ENCODE measurements at regions not wholly inside any gene's neighbourhood (a gene's known extent, or its start where the extent isn't known, plus 50 kb on each side); places are given as distances from the start of the nearest gene placed in this dataset.

DNA sequence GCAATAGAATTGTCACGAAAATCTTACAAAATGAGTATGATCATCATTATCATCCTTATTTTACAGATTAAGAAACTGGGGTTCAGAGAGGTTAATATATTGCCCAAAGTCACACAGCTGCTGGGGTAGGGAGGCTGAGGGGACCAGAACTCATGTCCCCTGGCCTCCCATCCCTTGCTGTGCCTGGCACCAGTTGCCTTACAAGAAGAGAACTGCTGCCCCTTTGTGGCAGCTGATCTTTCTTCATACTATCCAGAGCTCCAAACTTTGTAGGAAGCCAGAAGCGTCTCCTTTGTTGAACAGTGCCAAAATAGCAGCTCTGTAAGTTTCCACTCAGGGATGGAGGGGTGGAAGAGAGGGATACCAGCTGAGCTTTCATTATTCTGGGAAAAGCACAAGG lies 236.8 kb upstream of the TBC1D5 start:
- Histone ChIP-seq H4K20me1 (replicated peaks; ENCODE audit: insufficient read depth) (no peaks in the 10 kb centered on the region), H3K4me1 (ENCODE audit: insufficient read depth) (no peaks in the 10 kb centered on the region), H3K27me3 (ENCODE audit: insufficient read depth) (no peaks in the 10 kb centered on the region), H3F3A (replicated peaks; ENCODE audit: low read depth) (no peaks in the 10 kb centered on the region), H3K79me2 (replicated peaks; ENCODE audit: insufficient read depth) (no peaks in the 10 kb centered on the region), H3K36me3 (ENCODE audit: insufficient read depth) (no peaks in the 10 kb centered on the region), H3K4me3 (no peak overlapping the region), H2AFZ (no peak overlapping the region), H3K27ac (ENCODE audit: low read depth) (no peak overlapping the region), H3K4me2 (no peak overlapping the region), H3K9me2 (ENCODE audit: insufficient read depth) (no peaks in the 10 kb centered on the region)
- no peaks in the 10 kb centered on the region for H3K9me3 Mint-ChIP-seq
- no peaks in the 10 kb centered on the region for H3K27me3 Mint-ChIP-seq (ENCODE audit: insufficient read depth, low read depth, poor library complexity)
- H3K27ac Mint-ChIP-seq, result no peak overlapping the region
- TF ChIP-seq, protein P1, sequence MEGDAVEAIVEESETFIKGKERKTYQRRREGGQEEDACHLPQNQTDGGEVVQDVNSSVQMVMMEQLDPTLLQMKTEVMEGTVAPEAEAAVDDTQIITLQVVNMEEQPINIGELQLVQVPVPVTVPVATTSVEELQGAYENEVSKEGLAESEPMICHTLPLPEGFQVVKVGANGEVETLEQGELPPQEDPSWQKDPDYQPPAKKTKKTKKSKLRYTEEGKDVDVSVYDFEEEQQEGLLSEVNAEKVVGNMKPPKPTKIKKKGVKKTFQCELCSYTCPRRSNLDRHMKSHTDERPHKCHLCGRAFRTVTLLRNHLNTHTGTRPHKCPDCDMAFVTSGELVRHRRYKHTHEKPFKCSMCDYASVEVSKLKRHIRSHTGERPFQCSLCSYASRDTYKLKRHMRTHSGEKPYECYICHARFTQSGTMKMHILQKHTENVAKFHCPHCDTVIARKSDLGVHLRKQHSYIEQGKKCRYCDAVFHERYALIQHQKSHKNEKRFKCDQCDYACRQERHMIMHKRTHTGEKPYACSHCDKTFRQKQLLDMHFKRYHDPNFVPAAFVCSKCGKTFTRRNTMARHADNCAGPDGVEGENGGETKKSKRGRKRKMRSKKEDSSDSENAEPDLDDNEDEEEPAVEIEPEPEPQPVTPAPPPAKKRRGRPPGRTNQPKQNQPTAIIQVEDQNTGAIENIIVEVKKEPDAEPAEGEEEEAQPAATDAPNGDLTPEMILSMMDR (conservative IDR thresholded peaks at IDR 0.05; ENCODE audit: low read depth in 2 of 2), result peak; percentile 31 to 62
- TF ChIP-seq, protein P2, sequence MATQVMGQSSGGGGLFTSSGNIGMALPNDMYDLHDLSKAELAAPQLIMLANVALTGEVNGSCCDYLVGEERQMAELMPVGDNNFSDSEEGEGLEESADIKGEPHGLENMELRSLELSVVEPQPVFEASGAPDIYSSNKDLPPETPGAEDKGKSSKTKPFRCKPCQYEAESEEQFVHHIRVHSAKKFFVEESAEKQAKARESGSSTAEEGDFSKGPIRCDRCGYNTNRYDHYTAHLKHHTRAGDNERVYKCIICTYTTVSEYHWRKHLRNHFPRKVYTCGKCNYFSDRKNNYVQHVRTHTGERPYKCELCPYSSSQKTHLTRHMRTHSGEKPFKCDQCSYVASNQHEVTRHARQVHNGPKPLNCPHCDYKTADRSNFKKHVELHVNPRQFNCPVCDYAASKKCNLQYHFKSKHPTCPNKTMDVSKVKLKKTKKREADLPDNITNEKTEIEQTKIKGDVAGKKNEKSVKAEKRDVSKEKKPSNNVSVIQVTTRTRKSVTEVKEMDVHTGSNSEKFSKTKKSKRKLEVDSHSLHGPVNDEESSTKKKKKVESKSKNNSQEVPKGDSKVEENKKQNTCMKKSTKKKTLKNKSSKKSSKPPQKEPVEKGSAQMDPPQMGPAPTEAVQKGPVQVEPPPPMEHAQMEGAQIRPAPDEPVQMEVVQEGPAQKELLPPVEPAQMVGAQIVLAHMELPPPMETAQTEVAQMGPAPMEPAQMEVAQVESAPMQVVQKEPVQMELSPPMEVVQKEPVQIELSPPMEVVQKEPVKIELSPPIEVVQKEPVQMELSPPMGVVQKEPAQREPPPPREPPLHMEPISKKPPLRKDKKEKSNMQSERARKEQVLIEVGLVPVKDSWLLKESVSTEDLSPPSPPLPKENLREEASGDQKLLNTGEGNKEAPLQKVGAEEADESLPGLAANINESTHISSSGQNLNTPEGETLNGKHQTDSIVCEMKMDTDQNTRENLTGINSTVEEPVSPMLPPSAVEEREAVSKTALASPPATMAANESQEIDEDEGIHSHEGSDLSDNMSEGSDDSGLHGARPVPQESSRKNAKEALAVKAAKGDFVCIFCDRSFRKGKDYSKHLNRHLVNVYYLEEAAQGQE (IDR thresholded peaks at IDR 0.05; ENCODE audit: unreplicated experiment), result no peak
- H3K4me3 Mint-ChIP-seq, result no peak overlapping the region
- DNase-seq (ENCODE audit: low spot score) (peak; percentile 42), ATAC-seq (peak; percentile 59; the same call in 2 of the 3 replicates)
- no peaks in the 10 kb centered on the region for H3K36me3 Mint-ChIP-seq (ENCODE audit: low read depth)
- no peaks in the 10 kb centered on the region for H3K4me1 Mint-ChIP-seq

DNA sequence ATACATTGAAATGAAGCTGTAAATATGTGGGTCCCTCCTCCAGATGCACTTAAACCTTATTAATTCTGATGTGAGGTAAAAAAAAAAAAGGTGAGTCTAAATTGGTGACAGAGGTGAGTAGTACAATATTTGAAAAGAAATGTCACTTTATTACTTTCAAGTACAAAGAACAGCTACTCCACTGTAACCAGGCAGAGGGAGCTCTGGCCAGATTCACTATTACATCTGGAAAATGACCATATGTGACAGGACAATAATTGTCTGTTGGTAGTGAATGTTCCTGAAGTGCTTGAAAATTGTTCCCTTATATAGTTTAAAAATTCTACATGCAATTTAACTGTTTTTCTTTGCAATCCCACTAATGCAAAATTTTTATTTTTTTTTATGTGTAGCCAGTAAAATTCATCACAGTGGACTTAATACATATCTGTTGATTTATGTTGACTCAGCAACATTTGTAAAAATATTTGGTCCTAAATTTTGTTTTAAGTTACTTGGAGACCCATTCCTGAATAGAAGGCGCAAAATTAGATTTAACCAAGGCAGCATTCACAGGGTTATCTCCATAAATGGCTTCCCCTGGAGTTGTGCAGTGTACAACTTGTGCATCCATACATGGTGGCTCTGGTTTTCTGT lies 231.9 kb upstream of the TBC1D5 start:
- H3K27ac Mint-ChIP-seq, result no peak overlapping the region
- H3K4me1 Mint-ChIP-seq, result peaks cover 13% of the 10 kb centered on the region
- no peak for ATAC-seq

More for the DNA sequence above, 231.9 kb upstream of the TBC1D5 start:
- no peaks in the 10 kb centered on the region for H4K20me1 ChIP-seq (replicated peaks; ENCODE audit: insufficient read depth)
- no peaks in the 10 kb centered on the region for H3F3A ChIP-seq (replicated peaks; ENCODE audit: low read depth)
- H3K27ac ChIP-seq (ENCODE audit: low read depth), result no peak overlapping the region
- no peak for DNase-seq (ENCODE audit: low spot score)
- no peak overlapping the region for H3K4me2 ChIP-seq
- H3K36me3 Mint-ChIP-seq (ENCODE audit: low read depth), result no peaks in the 10 kb centered on the region
- no peaks in the 10 kb centered on the region for H3K9me2 ChIP-seq (ENCODE audit: insufficient read depth)
- H3K27me3 Mint-ChIP-seq (ENCODE audit: insufficient read depth, low read depth, poor library complexity), result peaks cover 2% of the 10 kb centered on the region
- no peaks in the 10 kb centered on the region for H3K27me3 ChIP-seq (ENCODE audit: insufficient read depth)
- H3K79me2 ChIP-seq (replicated peaks; ENCODE audit: insufficient read depth), result no peaks in the 10 kb centered on the region
- H3K4me3 ChIP-seq, result no peak overlapping the region
- no peak for TF ChIP-seq NANOG (IDR thresholded peaks at IDR 0.05; ENCODE audit: borderline replicate concordance)
- TF ChIP-seq, protein P1 (conservative IDR thresholded peaks at IDR 0.05; ENCODE audit: low read depth in 2 of 2), result peak; percentile 23 to 30; a peak in 3 of 4 replicates
- H3K4me3 Mint-ChIP-seq, result no peak overlapping the region
- peaks cover 11% of the 10 kb centered on the region for H3K4me1 ChIP-seq (ENCODE audit: insufficient read depth)
- no peaks in the 10 kb centered on the region for H3K36me3 ChIP-seq (ENCODE audit: insufficient read depth)
- no peak overlapping the region for H2AFZ ChIP-seq
- no peaks in the 10 kb centered on the region for H3K9me3 Mint-ChIP-seq
